ENCODE measurements at regions not wholly inside any gene's neighbourhood (a gene's known extent, or its start where the extent isn't known, plus 50 kb on each side); places are given as distances from the start of the nearest gene placed in this dataset.

GRCh38 chr13:111857336-111857735 lies 209.6 kb upstream of the SOX1 start:
- TF ChIP-seq BHLHE40 (IDR thresholded peaks at IDR 0.05; ENCODE audit: borderline replicate concordance) (no peak), SP1 (IDR thresholded peaks at IDR 0.05) (no peak), FOXM1 (IDR thresholded peaks at IDR 0.05; ENCODE audit: borderline replicate concordance) (no peak), CTBP1 (IDR thresholded peaks at IDR 0.05; ENCODE audit: borderline replicate concordance) (no peak), LEF1 (IDR thresholded peaks at IDR 0.05; ENCODE audit: borderline replicate concordance) (no peak), ARNT (IDR thresholded peaks at IDR 0.05) (no peak), ZNF384 (IDR thresholded peaks at IDR 0.05) (no peak), FOXK2 (IDR thresholded peaks at IDR 0.05) (no peak), HDGF (IDR thresholded peaks at IDR 0.05; ENCODE audit: borderline replicate concordance) (no peak)
- POLR2A ChIA-PET: no interaction called here
- CTCF ChIA-PET: no interaction called here
- DNase-seq (ENCODE audit: extremely low spot score): no peak

- ChIA-PET CTCF (no interaction called here), POLR2A (no interaction called here)
- DNase-seq (ENCODE audit: extremely low spot score): no peak
- no peak for TF ChIP-seq FOXA1 (IDR thresholded peaks at IDR 0.05)
- no peak for TF ChIP-seq ZNF384 (IDR thresholded peaks at IDR 0.05)
- no peak for TF ChIP-seq SP1 (IDR thresholded peaks at IDR 0.05)
- no peak for TF ChIP-seq FOXM1 (IDR thresholded peaks at IDR 0.05; ENCODE audit: borderline replicate concordance)
- no peak for TF ChIP-seq LEF1 (IDR thresholded peaks at IDR 0.05; ENCODE audit: borderline replicate concordance)
- no peak for TF ChIP-seq CTBP1 (IDR thresholded peaks at IDR 0.05; ENCODE audit: borderline replicate concordance)
- no peak for TF ChIP-seq PKNOX1 (IDR thresholded peaks at IDR 0.05)
- TF ChIP-seq TARDBP (IDR thresholded peaks at IDR 0.05): no peak
- TF ChIP-seq ELF4 (IDR thresholded peaks at IDR 0.05): no peak
- no peak for TF ChIP-seq HDGF (IDR thresholded peaks at IDR 0.05; ENCODE audit: borderline replicate concordance)
- TF ChIP-seq SUZ12 (IDR thresholded peaks at IDR 0.05): no peak
- no peak for TF ChIP-seq NFRKB (IDR thresholded peaks at IDR 0.05)
- no peak for TF ChIP-seq BHLHE40 (IDR thresholded peaks at IDR 0.05; ENCODE audit: borderline replicate concordance)
- no peak for TF ChIP-seq FOXK2 (IDR thresholded peaks at IDR 0.05)
- no peak for TF ChIP-seq L3MBTL2 (conservative IDR thresholded peaks at IDR 0.05)
- no peak for TF ChIP-seq ARNT (IDR thresholded peaks at IDR 0.05)
These were observed 208.9 kb upstream of the SOX1 start for GRCh38 chr13:111857846-111858560.

GRCh38 chr13:111858571-111858970 lies 208.4 kb upstream of the SOX1 start:
- ChIA-PET CTCF (no interaction called here), POLR2A (no interaction called here)
- no peak for DNase-seq (ENCODE audit: extremely low spot score)
- TF ChIP-seq HDGF (IDR thresholded peaks at IDR 0.05; ENCODE audit: borderline replicate concordance): no peak
- no peak for TF ChIP-seq TARDBP (IDR thresholded peaks at IDR 0.05)
- TF ChIP-seq SP1 (IDR thresholded peaks at IDR 0.05): no peak
- TF ChIP-seq L3MBTL2 (conservative IDR thresholded peaks at IDR 0.05): no peak
- no peak for TF ChIP-seq FOXK2 (IDR thresholded peaks at IDR 0.05)
- TF ChIP-seq FOXM1 (IDR thresholded peaks at IDR 0.05; ENCODE audit: borderline replicate concordance): no peak
- TF ChIP-seq SUZ12 (IDR thresholded peaks at IDR 0.05): no peak
- TF ChIP-seq FOXA1 (IDR thresholded peaks at IDR 0.05): no peak

- POLR2A ChIA-PET: no interaction called here
- CTCF ChIA-PET: no interaction called here
- DNase-seq (ENCODE audit: extremely low spot score): no peak
- TF ChIP-seq NFRKB (IDR thresholded peaks at IDR 0.05): no peak
- TF ChIP-seq ARNT (IDR thresholded peaks at IDR 0.05): no peak
- no peak for TF ChIP-seq FOXA1 (IDR thresholded peaks at IDR 0.05)
- TF ChIP-seq CTBP1 (IDR thresholded peaks at IDR 0.05; ENCODE audit: borderline replicate concordance): no peak
- TF ChIP-seq SP1 (IDR thresholded peaks at IDR 0.05): no peak
- no peak for TF ChIP-seq HDGF (IDR thresholded peaks at IDR 0.05; ENCODE audit: borderline replicate concordance)
- no peak for TF ChIP-seq BHLHE40 (IDR thresholded peaks at IDR 0.05; ENCODE audit: borderline replicate concordance)
- no peak for TF ChIP-seq ELF4 (IDR thresholded peaks at IDR 0.05)
- no peak for TF ChIP-seq FOXM1 (IDR thresholded peaks at IDR 0.05; ENCODE audit: borderline replicate concordance)
- no peak for TF ChIP-seq TARDBP (IDR thresholded peaks at IDR 0.05)
- no peak for TF ChIP-seq FOXK2 (IDR thresholded peaks at IDR 0.05)
- no peak for TF ChIP-seq LEF1 (IDR thresholded peaks at IDR 0.05; ENCODE audit: borderline replicate concordance)
- TF ChIP-seq L3MBTL2 (conservative IDR thresholded peaks at IDR 0.05): no peak
- TF ChIP-seq PKNOX1 (IDR thresholded peaks at IDR 0.05): no peak
These were observed 207.4 kb upstream of the SOX1 start for GRCh38 chr13:111859354-111860230.

- TF ChIP-seq NFRKB (IDR thresholded peaks at IDR 0.05) (no peak), SP1 (IDR thresholded peaks at IDR 0.05) (no peak), PKNOX1 (IDR thresholded peaks at IDR 0.05) (no peak), FOXM1 (IDR thresholded peaks at IDR 0.05; ENCODE audit: borderline replicate concordance) (no peak), ZNF384 (IDR thresholded peaks at IDR 0.05) (no peak), HDGF (IDR thresholded peaks at IDR 0.05; ENCODE audit: borderline replicate concordance) (no peak), FOXK2 (IDR thresholded peaks at IDR 0.05) (no peak), LEF1 (IDR thresholded peaks at IDR 0.05; ENCODE audit: borderline replicate concordance) (no peak), TARDBP (IDR thresholded peaks at IDR 0.05) (no peak), ARNT (IDR thresholded peaks at IDR 0.05) (no peak), BHLHE40 (IDR thresholded peaks at IDR 0.05; ENCODE audit: borderline replicate concordance) (no peak), CTBP1 (IDR thresholded peaks at IDR 0.05; ENCODE audit: borderline replicate concordance) (no peak), ELF4 (IDR thresholded peaks at IDR 0.05) (no peak), FOXA1 (IDR thresholded peaks at IDR 0.05) (no peak), L3MBTL2 (conservative IDR thresholded peaks at IDR 0.05) (no peak), SUZ12 (IDR thresholded peaks at IDR 0.05) (no peak)
- ChIA-PET POLR2A (no interaction called here), CTCF (no interaction called here)
- DNase-seq (ENCODE audit: extremely low spot score): no peak
These were observed 206.8 kb upstream of the SOX1 start for GRCh38 chr13:111860231-111860552.

All from HEK293T (cell line).